Loucy (cell line): ENCODE measurements at regions not wholly inside any gene's neighbourhood (a gene's known extent, or its start where the extent isn't known, plus 50 kb on each side); places are given as distances from the start of the nearest gene placed in this dataset.

Experiments
- H2AFZ ChIP-seq: fragments of 200-600 bp; sonication (generic); 2 replicates; pipeline ENCODE4 v1.6.0; 2016; ENCODE audit warnings: antibody characterized with exemption, mild to moderate bottlenecking, low read length, moderate library complexity
- H3F3A ChIP-seq: fragments of 200-600 bp; 2 replicates; pipeline ENCODE4 v1.6.0; 2016; ENCODE audit warnings: antibody characterized with exemption, low read depth, mild to moderate bottlenecking
- H3K27me3 ChIP-seq: fragments of 200-600 bp; sonication (generic); 2 replicates; pipeline ENCODE4 v1.6.1; 2014; ENCODE audit warnings: low read length, mild to moderate bottlenecking; ENCODE audit not compliant: insufficient read depth, poor library complexity, severe bottlenecking
- H3K36me3 ChIP-seq: fragments of 200-600 bp; sonication (generic); 2 replicates; pipeline ENCODE4 v1.6.1; 2016; ENCODE audit warnings: low read length; ENCODE audit not compliant: insufficient read depth
- H3K4me1 ChIP-seq: fragments of 200-600 bp; sonication (generic); 2 replicates; pipeline ENCODE4 v1.5.1; 2014; ENCODE audit warnings: low read length, mild to moderate bottlenecking; ENCODE audit not compliant: insufficient read depth, poor library complexity, severe bottlenecking
- H3K4me2 ChIP-seq: fragments of 200-600 bp; sonication (generic); 2 replicates; pipeline ENCODE4 v1.6.0; 2014; ENCODE audit warnings: antibody characterized with exemption, low read length, low read depth, mild to moderate bottlenecking; ENCODE audit not compliant: poor library complexity, severe bottlenecking
- H3K4me3 ChIP-seq: fragments of 200-600 bp; sonication (generic); 2 replicates; pipeline ENCODE4 v1.5.1; 2014; ENCODE audit warnings: low read length, mild to moderate bottlenecking, mixed read lengths; ENCODE audit not compliant: poor library complexity, severe bottlenecking
- H3K79me2 ChIP-seq: fragments of 200-600 bp; sonication (generic); 2 replicates; pipeline ENCODE4 v1.6.1; 2014; ENCODE audit warnings: low read length; ENCODE audit not compliant: insufficient read depth
- H3K9ac ChIP-seq: fragments of 200-600 bp; sonication (generic); 2 replicates; pipeline ENCODE4 v1.6.0; 2014; ENCODE audit warnings: mild to moderate bottlenecking, low read depth, low read length, moderate library complexity; ENCODE audit not compliant: poor library complexity, severe bottlenecking
- H3K9me2 ChIP-seq: fragments of 200-600 bp; sonication (generic); replicated peaks from 2 replicates; pipeline ENCODE4 v1.6.1; 2016; ENCODE audit warnings: low read depth, low read length, mixed read lengths
- H3K9me3 ChIP-seq: fragments of 200-600 bp; sonication (generic); 2 replicates; pipeline ENCODE4 v1.6.1; 2014; ENCODE audit warnings: mild to moderate bottlenecking, antibody characterized with exemption, low read length, low read depth; ENCODE audit not compliant: insufficient read depth
- H4K20me1 ChIP-seq: fragments of 200-600 bp; sonication (generic); 2 replicates; pipeline ENCODE4 v1.6.0; 2014; ENCODE audit warnings: antibody characterized with exemption, low read length, mild to moderate bottlenecking; ENCODE audit not compliant: insufficient read depth, poor library complexity, severe bottlenecking
- CTCF ChIP-seq: fragments of 200-600 bp; sonication (generic); conservative IDR thresholded peaks from 2 replicates; pipeline ENCODE4 v1.5.1; 2014; ENCODE audit warnings: mild to moderate bottlenecking, antibody characterized with exemption, low read length
- EZH2phosphoT487 ChIP-seq: fragments of 200-600 bp; IDR thresholded peaks from 2 replicates; pipeline ENCODE4 v1.6.1; 2018; ENCODE audit warnings: antibody characterized with exemption, mild to moderate bottlenecking, moderate library complexity, borderline replicate concordance

- no peaks in the 10 kb centered on the region for H3K27me3 ChIP-seq
- no peak for TF ChIP-seq CTCF
- no peak for TF ChIP-seq EZH2phosphoT487
These were observed 257.8 kb downstream of the PLK2 start for GRCh38 chr5:58201922-58202648.

GRCh38 chr5:58200451-58200850 lies 259.4 kb downstream of the PLK2 start:
- H3K9ac ChIP-seq: no peak overlapping the region
- no peak overlapping the region for H3K4me2 ChIP-seq
- no peaks in the 10 kb centered on the region for H3K9me3 ChIP-seq
- H4K20me1 ChIP-seq: no peaks in the 10 kb centered on the region
- no peaks in the 10 kb centered on the region for H3K27me3 ChIP-seq
- H3K79me2 ChIP-seq: no peaks in the 10 kb centered on the region
- H2AFZ ChIP-seq: no peak overlapping the region
- TF ChIP-seq EZH2phosphoT487: no peak
- no peak for TF ChIP-seq CTCF
- H3K4me1 ChIP-seq: no peaks in the 10 kb centered on the region
- no peaks in the 10 kb centered on the region; the same call in 1 of the 2 replicates for H3K9me2 ChIP-seq
- no peak overlapping the region for H3K4me3 ChIP-seq
- no peaks in the 10 kb centered on the region for H3F3A ChIP-seq
- H3K36me3 ChIP-seq: no peaks in the 10 kb centered on the region

More at GRCh38 chr5:58201922-58202648, 257.8 kb downstream of the PLK2 start:
- no peaks in the 10 kb centered on the region; the same call in 1 of the 2 replicates for H3K9me2 ChIP-seq
- H2AFZ ChIP-seq: no peak overlapping the region
- no peaks in the 10 kb centered on the region for H3F3A ChIP-seq
- H3K4me2 ChIP-seq: no peak overlapping the region
- no peak overlapping the region for H3K4me3 ChIP-seq
- H3K36me3 ChIP-seq: no peaks in the 10 kb centered on the region
- H3K9ac ChIP-seq: no peak overlapping the region
- H3K9me3 ChIP-seq: no peaks in the 10 kb centered on the region
- H3K4me1 ChIP-seq: peaks cover 3% of the 10 kb centered on the region
- H3K79me2 ChIP-seq: no peaks in the 10 kb centered on the region
- no peaks in the 10 kb centered on the region for H4K20me1 ChIP-seq

GRCh38 chr5:58199087-58199486 lies 260.8 kb downstream of the PLK2 start:
- Histone ChIP-seq H3K4me3 (no peak overlapping the region), H3K9me3 (no peaks in the 10 kb centered on the region), H4K20me1 (no peaks in the 10 kb centered on the region), H3K4me2 (no peak overlapping the region), H3K9me2 (no peaks in the 10 kb centered on the region; the same call in 1 of the 2 replicates), H3K36me3 (no peaks in the 10 kb centered on the region), H2AFZ (no peak overlapping the region), H3K27me3 (no peaks in the 10 kb centered on the region), H3K9ac (no peak overlapping the region), H3K4me1 (no peaks in the 10 kb centered on the region), H3F3A (no peaks in the 10 kb centered on the region), H3K79me2 (no peaks in the 10 kb centered on the region)
- TF ChIP-seq EZH2phosphoT487: no peak
- no peak for TF ChIP-seq CTCF
